PC-9 (cell line): ENCODE measurements at regions not wholly inside any gene's neighbourhood (a gene's known extent, or its start where the extent isn't known, plus 50 kb on each side); places are given as distances from the start of the nearest gene placed in this dataset.

Experiments used
- BruUV-seq: library from RNA; stranded (reverse); fragments of 400-500 nt; replicated peaks from 2 replicates; lab custom pipeline; 2021; lab: Mats Ljungman, UMichigan
- CTCF ChIA-PET: fragments of 300-600 bp; sonication (Branson Sonifier 250); formaldehyde crosslinking; loops from one replicate; lab custom pipeline; 2022; ENCODE audit warnings: antibody characterized with exemption; lab: Charles Lee
- POLR2A ChIA-PET: fragments of 300-600 bp; sonication (Branson Sonifier 250); formaldehyde crosslinking; loops from one replicate; lab custom pipeline; 2022; ENCODE audit warnings: antibody characterized with exemption; ENCODE audit not compliant: unreplicated experiment; lab: Charles Lee
- DNase-seq, 2 experiments: peaks; one replicate each; pipeline versions ENCODE4 v3.0.0 to v3.0.0-alpha.2; 2015 to 2022; ENCODE audit warnings: mixed read lengths in 1 of 2
- H2AFZ ChIP-seq: fragments of 200-600 bp; sonication (generic); 2 replicates; pipeline ENCODE4 v1.8.1; 2017; ENCODE audit warnings: antibody characterized with exemption
- H3F3A ChIP-seq: fragments of 200-600 bp; sonication (generic); 2 replicates; pipeline ENCODE4 v1.8.1; 2017; ENCODE audit warnings: antibody characterized with exemption, mild to moderate bottlenecking, low read depth; ENCODE audit not compliant: insufficient read depth
- H3K27ac ChIP-seq: fragments of 200-600 bp; sonication (generic); 2 replicates; pipeline ENCODE4 v1.6.1; 2016; ENCODE audit warnings: mixed run types
- H3K27me3 ChIP-seq: fragments of 200-600 bp; sonication (generic); 2 replicates; pipeline ENCODE4 v1.6.1; 2016; ENCODE audit warnings: low read depth, mixed run types; ENCODE audit not compliant: insufficient read depth
- H3K36me3 ChIP-seq: fragments of 200-600 bp; sonication (generic); 2 replicates; pipeline ENCODE4 v1.6.1; 2016; ENCODE audit warnings: low read depth, mixed run types
- H3K4me1 ChIP-seq: fragments of 200-600 bp; sonication (generic); replicated peaks from 2 replicates; pipeline ENCODE4 v1.6.1; 2016; ENCODE audit warnings: mixed run types; ENCODE audit not compliant: insufficient read depth
- H3K4me2 ChIP-seq: fragments of 200-600 bp; sonication (generic); 2 replicates; pipeline ENCODE4 v1.6.1; 2017; ENCODE audit warnings: mixed run types
- H3K4me3 ChIP-seq: fragments of 200-600 bp; sonication (generic); 2 replicates; pipeline ENCODE4 v1.6.1; 2016; ENCODE audit warnings: mixed run types
- H3K79me2 ChIP-seq: fragments of 200-600 bp; sonication (generic); 2 replicates; pipeline ENCODE4 v1.6.1; 2017; ENCODE audit warnings: low read depth, mixed run types
- H3K9me2 ChIP-seq: fragments of 200-600 bp; sonication (generic); 2 replicates; pipeline ENCODE4 v1.8.1; 2017; ENCODE audit warnings: mild to moderate bottlenecking; ENCODE audit not compliant: insufficient read depth
- H3K9me3 ChIP-seq: fragments of 200-600 bp; sonication (generic); 2 replicates; pipeline ENCODE4 v1.8.1; 2016; ENCODE audit warnings: low read depth; ENCODE audit not compliant: insufficient read depth
- H4K20me1 ChIP-seq: fragments of 200-600 bp; sonication (generic); 2 replicates; pipeline ENCODE4 v1.8.1; 2017; ENCODE audit not compliant: insufficient read depth
- EZH2 ChIP-seq: fragments of 200-600 bp; sonication (generic); IDR thresholded peaks from 2 replicates; pipeline ENCODE4 v1.8.0; 2017; ENCODE audit warnings: antibody characterized with exemption, low read depth
- intact Hi-C: fragments of 100-400 bp; cut with micrococcal nuclease; formaldehyde crosslinking; loops from one replicate; pipeline ENCODE4 v1.10.0; 2022; ENCODE audit not compliant: unreplicated experiment
- TF ChIP-seq, protein P1 (sequence below): fragments of 200-600 bp; sonication (generic); conservative IDR thresholded peaks from 2 replicates; pipeline ENCODE4 v1.6.1; 2017; ENCODE audit warnings: mixed run types, antibody characterized with exemption, mild to moderate bottlenecking, moderate library complexity

DNA sequence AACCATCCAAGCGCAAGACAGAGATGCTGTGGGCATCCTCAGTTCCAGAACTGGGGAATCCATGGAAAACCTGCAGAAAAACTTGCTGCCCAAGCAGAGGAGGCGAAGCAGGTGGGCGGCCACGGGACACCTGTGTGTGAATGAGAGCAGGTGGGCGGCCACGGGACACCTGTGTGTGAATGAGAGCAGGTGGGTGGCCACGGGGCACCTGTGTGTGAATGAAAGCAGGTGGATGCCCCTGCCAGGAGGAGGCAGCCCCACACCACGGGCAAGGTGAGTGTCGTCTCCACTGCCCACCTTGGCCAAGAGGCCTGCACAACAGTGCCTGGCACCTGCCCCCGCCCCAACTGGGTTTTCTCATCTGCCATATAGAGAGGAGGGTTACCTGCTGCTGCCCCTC, 59.2 kb downstream of the GSC start:
- H2AFZ ChIP-seq: no peak overlapping the region
- ChIA-PET CTCF (no interaction called here), POLR2A (no interaction called here)
- H3K79me2 ChIP-seq: no peaks in the 10 kb centered on the region
- no peak for DNase-seq
- H3K9me2 ChIP-seq: no peaks in the 10 kb centered on the region
- no peaks in the 10 kb centered on the region for H3F3A ChIP-seq
- H4K20me1 ChIP-seq: no peaks in the 10 kb centered on the region
- H3K4me3 ChIP-seq: no peak overlapping the region
- H3K9me3 ChIP-seq: no peaks in the 10 kb centered on the region
- BruUV-seq: no TSS peak
- H3K27me3 ChIP-seq: peaks cover 47% of the 10 kb centered on the region
- intact Hi-C loops: no loop called here
- TF ChIP-seq, protein P1, sequence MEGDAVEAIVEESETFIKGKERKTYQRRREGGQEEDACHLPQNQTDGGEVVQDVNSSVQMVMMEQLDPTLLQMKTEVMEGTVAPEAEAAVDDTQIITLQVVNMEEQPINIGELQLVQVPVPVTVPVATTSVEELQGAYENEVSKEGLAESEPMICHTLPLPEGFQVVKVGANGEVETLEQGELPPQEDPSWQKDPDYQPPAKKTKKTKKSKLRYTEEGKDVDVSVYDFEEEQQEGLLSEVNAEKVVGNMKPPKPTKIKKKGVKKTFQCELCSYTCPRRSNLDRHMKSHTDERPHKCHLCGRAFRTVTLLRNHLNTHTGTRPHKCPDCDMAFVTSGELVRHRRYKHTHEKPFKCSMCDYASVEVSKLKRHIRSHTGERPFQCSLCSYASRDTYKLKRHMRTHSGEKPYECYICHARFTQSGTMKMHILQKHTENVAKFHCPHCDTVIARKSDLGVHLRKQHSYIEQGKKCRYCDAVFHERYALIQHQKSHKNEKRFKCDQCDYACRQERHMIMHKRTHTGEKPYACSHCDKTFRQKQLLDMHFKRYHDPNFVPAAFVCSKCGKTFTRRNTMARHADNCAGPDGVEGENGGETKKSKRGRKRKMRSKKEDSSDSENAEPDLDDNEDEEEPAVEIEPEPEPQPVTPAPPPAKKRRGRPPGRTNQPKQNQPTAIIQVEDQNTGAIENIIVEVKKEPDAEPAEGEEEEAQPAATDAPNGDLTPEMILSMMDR: no peak
- no peaks in the 10 kb centered on the region for H3K36me3 ChIP-seq
- H3K27ac ChIP-seq: no peak overlapping the region
- H3K4me2 ChIP-seq: no peak overlapping the region
- H3K4me1 ChIP-seq: no peaks in the 10 kb centered on the region

DNA sequence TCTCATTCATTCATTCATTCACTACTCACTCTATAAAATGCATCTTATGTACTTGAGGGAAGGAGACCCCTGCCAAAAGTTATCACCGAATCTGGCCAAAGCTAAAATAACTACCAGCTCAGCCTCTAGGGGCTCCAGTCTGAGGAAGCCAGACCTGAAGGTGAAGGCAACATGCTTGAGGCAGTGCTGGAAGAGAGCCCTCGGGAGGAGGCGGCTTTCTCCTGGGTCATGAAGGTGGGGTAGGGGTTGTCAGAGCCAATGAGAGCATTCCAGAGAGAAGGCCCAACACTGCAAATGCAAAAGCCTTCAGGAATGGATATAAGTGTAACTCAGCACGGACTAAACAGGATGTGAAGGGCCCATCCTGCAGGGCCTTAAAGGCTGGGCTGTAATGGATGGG, 62.4 kb downstream of the GSC start:
- no peak for DNase-seq
- POLR2A ChIA-PET: no interaction called here

DNA sequence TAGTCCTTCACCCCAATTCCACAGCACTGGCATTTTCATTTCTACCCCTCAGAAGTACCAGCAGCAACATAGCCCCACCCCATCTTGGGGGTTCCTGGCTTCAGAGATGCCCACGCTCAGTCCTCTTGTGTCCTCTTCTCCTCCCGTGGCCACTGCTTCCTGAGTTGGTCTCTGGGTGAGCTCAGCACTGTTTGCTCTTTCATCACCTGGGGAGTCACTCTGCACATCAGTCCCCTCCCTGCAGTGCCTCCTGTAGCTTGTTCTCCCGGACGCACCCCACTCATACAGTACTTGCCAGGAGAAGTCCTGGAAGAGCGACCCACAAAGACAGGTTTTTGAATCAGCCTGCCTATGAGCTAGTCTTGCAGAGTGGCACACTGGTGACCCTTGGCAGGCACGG, 63.8 kb downstream of the GSC start:
- H3F3A ChIP-seq: no peaks in the 10 kb centered on the region
- no peak overlapping the region for H3K27ac ChIP-seq
- no peaks in the 10 kb centered on the region for H4K20me1 ChIP-seq
- no peak overlapping the region for H2AFZ ChIP-seq
- H3K4me1 ChIP-seq: no peaks in the 10 kb centered on the region
- no peak overlapping the region for H3K4me3 ChIP-seq
- H3K9me2 ChIP-seq: no peaks in the 10 kb centered on the region
- H3K36me3 ChIP-seq: no peaks in the 10 kb centered on the region
- H3K9me3 ChIP-seq: no peaks in the 10 kb centered on the region
- no peaks in the 10 kb centered on the region for H3K79me2 ChIP-seq
- ChIA-PET CTCF (no interaction called here), POLR2A (no interaction called here)
- no TSS peak for BruUV-seq
- peaks cover 19% of the 10 kb centered on the region; the same call in 1 of the 2 replicates for H3K27me3 ChIP-seq
- TF ChIP-seq, protein P1: no peak
- no peak for TF ChIP-seq EZH2
- intact Hi-C loops: no loop called here
- no peak for DNase-seq
- H3K4me2 ChIP-seq: no peak overlapping the region

More for the DNA sequence above, 62.4 kb downstream of the GSC start:
- no peaks in the 10 kb centered on the region for H3K79me2 ChIP-seq
- intact Hi-C loops: no loop called here
- no peaks in the 10 kb centered on the region for H4K20me1 ChIP-seq
- H2AFZ ChIP-seq: no peak overlapping the region
- H3K9me2 ChIP-seq: no peaks in the 10 kb centered on the region
- H3K36me3 ChIP-seq: no peaks in the 10 kb centered on the region
- H3K9me3 ChIP-seq: no peaks in the 10 kb centered on the region
- H3K4me2 ChIP-seq: no peak overlapping the region
- H3K27me3 ChIP-seq: peaks cover 29% of the 10 kb centered on the region; the same call in 1 of the 2 replicates
- no TSS peak for BruUV-seq
- no peaks in the 10 kb centered on the region for H3F3A ChIP-seq
- CTCF ChIA-PET: no interaction called here
- no peaks in the 10 kb centered on the region for H3K4me1 ChIP-seq
- TF ChIP-seq, protein P1: no peak
- no peak for TF ChIP-seq EZH2
- H3K4me3 ChIP-seq: no peak overlapping the region
- no peak overlapping the region for H3K27ac ChIP-seq
